GM18520 (cell line): ENCODE measurements at regions not wholly inside any gene's neighbourhood (a gene's known extent, or its start where the extent isn't known, plus 50 kb on each side); places are given as distances from the start of the nearest gene placed in this dataset.
A peak's percentile ranks its signal among the peaks of the same experiment; 100 is the strongest.

Experiments used
- ATAC-seq: cut with Tn5 transposase; IDR thresholded peaks from one replicate; pipeline ENCODE4 v1.9.1; 2021; ENCODE audit not compliant: unreplicated experiment

- ATAC-seq = no peak
Observed at GRCh38 chrX:20527558-20528011, 260.9 kb upstream of the RPS6KA3 start.

- ATAC-seq = no peak
Observed at GRCh38 chrX:20527041-20527440, 260.3 kb upstream of the RPS6KA3 start.

GRCh38 chrX:20523626-20524312 lies 257.1 kb upstream of the RPS6KA3 start:
- ATAC-seq = no peak

- no peak for ATAC-seq
Observed at GRCh38 chrX:20522420-20522819, 255.7 kb upstream of the RPS6KA3 start.

- ATAC-seq = no peak
Observed at GRCh38 chrX:20521222-20521621, 254.5 kb upstream of the RPS6KA3 start.

GRCh38 chrX:20519826-20520225 lies 253.1 kb upstream of the RPS6KA3 start:
- no peak for ATAC-seq

GRCh38 chrX:20519146-20519545 lies 252.4 kb upstream of the RPS6KA3 start:
- no peak for ATAC-seq

- no peak for ATAC-seq
Observed at GRCh38 chrX:20517565-20517964, 250.9 kb upstream of the RPS6KA3 start.

- ATAC-seq = peak; percentile 98
Observed at GRCh38 chrX:20515841-20516461, 249.2 kb upstream of the RPS6KA3 start.

- ATAC-seq = no peak
Observed at GRCh38 chrX:20514358-20514757, 247.6 kb upstream of the RPS6KA3 start.

- no peak for ATAC-seq
Observed at GRCh38 chrX:20513185-20513584, 246.5 kb upstream of the RPS6KA3 start.

GRCh38 chrX:20511792-20512191 lies 245.1 kb upstream of the RPS6KA3 start:
- no peak for ATAC-seq

GRCh38 chrX:20507901-20508620 lies 241.4 kb upstream of the RPS6KA3 start:
- ATAC-seq = no peak

GRCh38 chrX:20506739-20507138 lies 240.0 kb upstream of the RPS6KA3 start:
- ATAC-seq = no peak

- no peak for ATAC-seq
Observed at GRCh38 chrX:20500949-20501348, 234.2 kb upstream of the RPS6KA3 start.

- ATAC-seq = peak; percentile 63
Observed at GRCh38 chrX:20500171-20500865, 233.6 kb upstream of the RPS6KA3 start.

- ATAC-seq = peak; percentile 11
Observed at GRCh38 chrX:20499763-20500162, 233.1 kb upstream of the RPS6KA3 start.

GRCh38 chrX:20498851-20499635 lies 232.3 kb upstream of the RPS6KA3 start:
- ATAC-seq = no peak

- no peak for ATAC-seq
Observed at GRCh38 chrX:20495575-20495974, 228.9 kb upstream of the RPS6KA3 start.

- ATAC-seq = no peak
Observed at GRCh38 chrX:20488473-20488872, 221.8 kb upstream of the RPS6KA3 start.

- no peak for ATAC-seq
Observed at GRCh38 chrX:20487227-20487626, 220.5 kb upstream of the RPS6KA3 start.
